Thoracic aorta (tissue), 2 donors: ENCODE measurements at regions not wholly inside any gene's neighbourhood (a gene's known extent, or its start where the extent isn't known, plus 50 kb on each side); places are given as distances from the start of the nearest gene placed in this dataset.

Experiments
- ATAC-seq: fragments of 150-250 bp; one replicate; pipeline ENCODE4 v1.8.0; 2017; ENCODE audit warnings: low read depth; ENCODE audit not compliant: insufficient number of reproducible peaks, low FRiP score
- DNase-seq: peaks from one replicate; pipeline ENCODE4 v3.0.0-alpha.2; 2020; ENCODE audit warnings: low spot score
- H3K27ac ChIP-seq, 2 donors: fragments of 200-600 bp; sonication (generic); 1 replicate in 1 of 2; 2 replicates in 1 of 2; pipeline ENCODE4 v1.5.1; 2016; ENCODE audit warnings: mild to moderate bottlenecking in 2 of 2, moderate library complexity in 2 of 2
- H3K27me3 ChIP-seq: fragments of 200-600 bp; sonication (generic); replicated peaks from 2 replicates; pipeline ENCODE4 v1.6.0; 2016; ENCODE audit warnings: mild to moderate bottlenecking; ENCODE audit not compliant: insufficient read depth
- H3K36me3 ChIP-seq: fragments of 200-600 bp; sonication (generic); one replicate; pipeline ENCODE4 v1.5.1; 2016
- H3K4me1 ChIP-seq, 2 donors: fragments of 200-600 bp; sonication (generic); 1 replicate in 1 of 2; 2 replicates in 1 of 2; pipeline versions ENCODE4 v1.5.1 to v1.6.0; 2016; ENCODE audit warnings: low read depth in 2 of 2, mild to moderate bottlenecking in 1 of 2; ENCODE audit not compliant: control insufficient read depth in 1 of 2
- H3K4me3 ChIP-seq: fragments of 200-600 bp; sonication (generic); 2 replicates; pipeline ENCODE4 v1.5.1; 2016; ENCODE audit warnings: mild to moderate bottlenecking
- H3K9me3 ChIP-seq: fragments of 200-600 bp; sonication (generic); 2 replicates; pipeline ENCODE4 v1.5.1; 2016
- TF ChIP-seq, protein P1 (sequence below): fragments of 200-600 bp; sonication (generic); IDR thresholded peaks from one replicate; pipeline ENCODE4 v1.5.1; 2019; ENCODE audit warnings: antibody characterized with exemption

DNA sequence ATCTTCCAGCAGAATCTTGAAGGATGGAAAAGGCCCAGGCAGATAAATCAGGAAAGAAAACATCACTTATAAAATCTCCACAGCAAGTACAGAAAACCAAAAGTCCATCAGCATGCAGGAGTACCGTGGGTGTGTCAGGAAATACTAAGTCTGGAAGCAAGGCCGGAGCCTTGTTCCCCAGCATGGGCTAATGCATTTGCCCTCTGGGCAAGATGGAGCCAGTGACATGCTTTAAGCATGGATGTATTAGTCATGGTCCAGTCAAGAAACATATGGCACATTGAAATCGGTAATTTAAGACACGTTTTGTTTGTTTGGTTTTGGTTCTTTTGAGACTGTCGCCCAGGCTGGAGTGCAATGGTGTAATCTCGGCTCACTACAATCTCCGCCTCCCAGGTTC lies 506.0 kb upstream of the JARID2 start:
- H3K36me3 ChIP-seq, result no peaks in the 10 kb centered on the region
- DNase-seq (no peak), ATAC-seq (no peak)
- no peak overlapping the region for H3K27ac ChIP-seq
- H3K4me1 ChIP-seq, result no peaks in the 10 kb centered on the region
- H3K4me3 ChIP-seq, result no peak overlapping the region
- no peaks in the 10 kb centered on the region for H3K27me3 ChIP-seq
- TF ChIP-seq, protein P1, sequence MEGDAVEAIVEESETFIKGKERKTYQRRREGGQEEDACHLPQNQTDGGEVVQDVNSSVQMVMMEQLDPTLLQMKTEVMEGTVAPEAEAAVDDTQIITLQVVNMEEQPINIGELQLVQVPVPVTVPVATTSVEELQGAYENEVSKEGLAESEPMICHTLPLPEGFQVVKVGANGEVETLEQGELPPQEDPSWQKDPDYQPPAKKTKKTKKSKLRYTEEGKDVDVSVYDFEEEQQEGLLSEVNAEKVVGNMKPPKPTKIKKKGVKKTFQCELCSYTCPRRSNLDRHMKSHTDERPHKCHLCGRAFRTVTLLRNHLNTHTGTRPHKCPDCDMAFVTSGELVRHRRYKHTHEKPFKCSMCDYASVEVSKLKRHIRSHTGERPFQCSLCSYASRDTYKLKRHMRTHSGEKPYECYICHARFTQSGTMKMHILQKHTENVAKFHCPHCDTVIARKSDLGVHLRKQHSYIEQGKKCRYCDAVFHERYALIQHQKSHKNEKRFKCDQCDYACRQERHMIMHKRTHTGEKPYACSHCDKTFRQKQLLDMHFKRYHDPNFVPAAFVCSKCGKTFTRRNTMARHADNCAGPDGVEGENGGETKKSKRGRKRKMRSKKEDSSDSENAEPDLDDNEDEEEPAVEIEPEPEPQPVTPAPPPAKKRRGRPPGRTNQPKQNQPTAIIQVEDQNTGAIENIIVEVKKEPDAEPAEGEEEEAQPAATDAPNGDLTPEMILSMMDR, result no peak
- H3K9me3 ChIP-seq, result no peaks in the 10 kb centered on the region

- no peaks in the 10 kb centered on the region for H3K27me3 ChIP-seq
- no peak for ATAC-seq
Observed at GRCh38 chr6:14742171-14742570, 503.7 kb upstream of the JARID2 start.

DNA sequence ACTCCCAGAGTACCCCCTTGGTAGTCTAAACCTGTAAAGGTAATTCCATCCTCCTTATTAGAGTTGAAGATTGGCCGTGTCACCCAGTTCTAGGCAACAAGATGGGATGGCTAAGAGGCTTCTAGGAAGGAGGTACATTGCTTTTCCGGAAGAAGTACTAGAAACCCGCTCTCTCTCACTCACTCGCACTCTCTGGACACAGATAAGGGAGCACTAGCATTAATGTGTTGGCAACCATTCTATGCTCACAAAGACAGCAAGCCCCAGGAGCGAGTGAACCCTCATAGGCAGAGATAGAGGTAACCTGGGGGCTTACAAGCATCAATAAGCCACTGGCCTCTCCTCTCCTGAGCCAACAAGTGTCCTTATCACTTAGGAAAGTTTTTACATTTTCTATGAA lies 503.2 kb upstream of the JARID2 start:
- Histone ChIP-seq H3K27me3 (no peaks in the 10 kb centered on the region), H3K4me3 (no peak overlapping the region), H3K9me3 (no peaks in the 10 kb centered on the region), H3K36me3 (no peaks in the 10 kb centered on the region), H3K27ac (no peak overlapping the region), H3K4me1 (no peaks in the 10 kb centered on the region)
- TF ChIP-seq, protein P1, result no peak
- DNase-seq (no peak), ATAC-seq (no peak)

More at GRCh38 chr6:14742171-14742570, 503.7 kb upstream of the JARID2 start:
- Histone ChIP-seq H3K9me3 (no peaks in the 10 kb centered on the region), H3K36me3 (no peaks in the 10 kb centered on the region), H3K4me1 (no peaks in the 10 kb centered on the region), H3K27ac (no peak overlapping the region), H3K4me3 (no peak overlapping the region)
- no peak for DNase-seq
- TF ChIP-seq, protein P1, result no peak

GRCh38 chr6:14743144-14743473 lies 502.8 kb upstream of the JARID2 start:
- H3K27me3 ChIP-seq, result no peaks in the 10 kb centered on the region
- no peak for ATAC-seq
- TF ChIP-seq, protein P1, result no peak
- DNase-seq, result no peak
- H3K27ac ChIP-seq, result no peak overlapping the region
- no peaks in the 10 kb centered on the region for H3K9me3 ChIP-seq
- H3K4me3 ChIP-seq, result no peak overlapping the region
- H3K4me1 ChIP-seq, result no peaks in the 10 kb centered on the region
- no peaks in the 10 kb centered on the region for H3K36me3 ChIP-seq

DNA sequence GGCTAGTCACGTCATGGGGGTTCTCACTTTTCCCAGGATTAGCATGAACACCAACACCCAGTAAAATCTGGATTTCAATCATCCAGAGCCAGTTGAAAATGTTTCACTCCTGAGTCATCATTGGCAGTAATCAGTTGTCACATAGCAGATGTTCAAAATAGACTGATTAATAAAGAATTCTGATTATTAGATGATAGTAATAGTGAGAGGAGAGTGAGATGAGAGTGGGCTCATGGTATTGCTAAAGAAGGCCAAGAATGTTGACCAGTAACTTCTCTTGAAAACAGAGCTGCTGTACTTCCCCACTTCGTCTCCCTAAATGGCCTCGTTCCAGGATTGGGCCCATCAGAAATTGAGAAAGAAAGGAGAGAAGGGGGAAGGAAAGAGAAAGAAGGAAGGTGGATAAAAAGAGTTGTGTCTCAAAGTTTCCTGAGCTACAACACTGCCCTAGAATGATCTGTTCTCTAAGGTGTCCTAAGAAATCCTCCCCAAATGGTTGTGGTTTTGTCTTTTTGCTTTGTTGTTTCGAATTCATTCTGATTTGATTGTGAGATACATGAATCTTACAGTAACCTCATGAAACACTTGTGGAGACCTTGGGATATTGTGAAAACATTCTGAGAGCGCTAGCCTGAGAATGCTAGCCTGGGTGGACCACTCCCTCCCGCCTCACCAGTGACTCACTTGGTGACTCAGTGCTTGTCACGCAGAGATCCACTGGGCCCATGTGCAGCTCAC lies 502.2 kb upstream of the JARID2 start:
- Histone ChIP-seq H3K4me1 (no peaks in the 10 kb centered on the region), H3K27me3 (no peaks in the 10 kb centered on the region), H3K27ac (no peak overlapping the region), H3K36me3 (no peaks in the 10 kb centered on the region), H3K9me3 (no peaks in the 10 kb centered on the region), H3K4me3 (no peak overlapping the region)
- TF ChIP-seq, protein P1, result no peak
- ATAC-seq, result no peak
- no peak for DNase-seq
